ENCODE measurements at regions not wholly inside any gene's neighbourhood (a gene's known extent, or its start where the extent isn't known, plus 50 kb on each side); places are given as distances from the start of the nearest gene placed in this dataset.

DNA sequence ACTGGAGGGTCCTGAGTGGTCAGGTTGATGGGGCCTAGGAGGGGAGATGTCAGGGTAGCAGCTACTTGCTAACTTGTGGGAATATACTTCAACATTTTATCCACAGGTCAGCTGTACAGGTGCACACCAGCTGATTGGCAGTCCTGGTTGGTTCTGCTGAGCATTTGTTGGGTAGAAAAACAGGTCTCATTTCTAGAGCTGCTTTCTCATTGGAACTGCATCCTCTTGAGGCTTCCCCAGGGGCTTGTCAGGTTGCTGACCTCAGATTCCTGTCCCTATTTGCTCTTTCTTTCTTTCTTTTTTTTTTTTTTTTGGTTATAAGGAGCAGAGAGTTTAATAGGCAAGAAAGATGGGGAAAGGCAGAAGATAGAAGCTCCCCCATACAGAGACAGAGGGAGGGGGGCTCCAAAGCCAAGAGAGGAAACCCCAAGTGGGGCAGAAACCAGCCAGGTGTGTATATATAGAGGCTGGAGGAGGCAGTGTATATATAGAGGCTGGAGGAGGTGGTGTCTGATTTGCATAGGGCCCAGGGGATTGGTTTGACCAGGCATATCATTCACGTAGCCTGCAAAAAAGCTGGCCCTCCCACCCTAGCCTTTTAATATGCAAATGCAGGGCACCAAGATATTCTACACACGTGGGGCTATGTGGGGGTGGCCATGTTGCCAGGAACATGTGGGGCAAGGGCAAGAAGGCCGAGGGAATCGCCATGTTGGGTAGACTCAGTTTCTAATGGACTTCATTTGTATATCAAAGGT lies 57.3 kb upstream of the STUM start:
- TF ChIP-seq CTCF (IDR thresholded peaks at IDR 0.05; ENCODE audit: control extremely low read depth, extremely low read depth): no peak
- H3K36me3 ChIP-seq (ENCODE audit: control insufficient read depth in 4 of 4, insufficient read depth in 4 of 4, low read length in 4 of 4): no peaks in the 10 kb centered on the region
- no peak overlapping the region for H3K9ac ChIP-seq (ENCODE audit: insufficient read depth in 1 of 2, low read length in 2 of 2)
- WGBS, 2 donors: 84 to 85% methylated on average over 4 of the region's 4 CpGs
- H3K4me3 ChIP-seq: no peak overlapping the region
- DNase-seq (no peak), ATAC-seq (ENCODE audit: insufficient read depth, low FRiP score) (no peak)
- H3K4me1 ChIP-seq (ENCODE audit: control insufficient read depth in 5 of 5, insufficient read depth in 5 of 5, low read length in 5 of 5): peaks cover 0 to 3% (median 0%) of the 10 kb centered on the region in 5 donors
- no peaks in the 10 kb centered on the region for H3K27me3 ChIP-seq (ENCODE audit: control insufficient read depth in 3 of 3, insufficient read depth in 3 of 3, low read length in 2 of 3)
- no peak overlapping the region for H3K27ac ChIP-seq (ENCODE audit: low read depth in 1 of 2, low read length in 1 of 2)
- H3K9me3 ChIP-seq (ENCODE audit: control insufficient read depth in 4 of 4, insufficient read depth in 3 of 4, low read length in 3 of 4): no peaks in the 10 kb centered on the region

- H3K4me3 ChIP-seq: no peak overlapping the region
- WGBS, 2 donors: 93 to 94% methylated on average over 7 of the region's 7 CpGs
- TF ChIP-seq CTCF (IDR thresholded peaks at IDR 0.05; ENCODE audit: control extremely low read depth, extremely low read depth): no peak
- peaks cover 0 to 3% (median 0%) of the 10 kb centered on the region in 5 donors for H3K4me1 ChIP-seq (ENCODE audit: control insufficient read depth in 5 of 5, insufficient read depth in 5 of 5, low read length in 5 of 5)
- no peak overlapping the region for H3K27ac ChIP-seq (ENCODE audit: low read depth in 1 of 2, low read length in 1 of 2)
- H3K9ac ChIP-seq (ENCODE audit: insufficient read depth in 1 of 2, low read length in 2 of 2): no peak overlapping the region
- H3K27me3 ChIP-seq (ENCODE audit: control insufficient read depth in 3 of 3, insufficient read depth in 3 of 3, low read length in 2 of 3): peaks cover 0 to 3% (median 0%) of the 10 kb centered on the region in 3 donors
- no peaks in the 10 kb centered on the region for H3K9me3 ChIP-seq (ENCODE audit: control insufficient read depth in 4 of 4, insufficient read depth in 3 of 4, low read length in 3 of 4)
- ATAC-seq (ENCODE audit: insufficient read depth, low FRiP score) (no peak), DNase-seq (no peak)
- H3K36me3 ChIP-seq (ENCODE audit: control insufficient read depth in 4 of 4, insufficient read depth in 4 of 4, low read length in 4 of 4): no peaks in the 10 kb centered on the region
Observed at GRCh38 chr1:226492426-226493137, 56.0 kb upstream of the STUM start.

DNA sequence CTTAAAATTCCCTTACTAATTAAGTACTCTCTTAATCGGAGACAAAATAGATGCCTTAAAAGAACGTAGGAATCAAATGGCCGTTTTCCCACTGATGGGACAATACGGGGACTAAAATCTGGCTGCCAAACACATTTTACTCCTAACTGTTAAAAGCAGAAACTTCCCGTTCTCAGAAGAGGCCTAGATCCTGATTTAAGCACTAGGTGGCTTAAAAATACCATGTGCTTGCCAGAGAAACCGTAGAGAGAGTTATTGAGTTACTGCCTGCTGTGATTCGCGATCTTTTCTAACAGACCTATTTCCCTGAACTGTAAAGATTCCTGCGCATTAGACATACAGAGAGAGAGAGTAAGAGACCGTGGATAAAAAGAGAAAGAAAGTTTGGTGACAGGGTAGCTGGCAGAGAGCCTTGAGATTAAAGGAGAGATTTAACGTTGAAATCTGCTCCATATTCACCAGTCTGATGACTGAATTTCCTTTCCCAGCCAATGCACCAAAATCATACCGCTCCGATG lies 54.4 kb upstream of the STUM start:
- H3K9ac ChIP-seq (ENCODE audit: insufficient read depth in 1 of 2, low read length in 2 of 2): no peak overlapping the region
- 85 to 86% methylated on average over 13 of the region's 13 CpGs for WGBS, 2 donors
- H3K4me3 ChIP-seq: no peak overlapping the region
- peaks cover 0 to 3% (median 0%) of the 10 kb centered on the region in 3 donors for H3K27me3 ChIP-seq (ENCODE audit: control insufficient read depth in 3 of 3, insufficient read depth in 3 of 3, low read length in 2 of 3)
- no peaks in the 10 kb centered on the region for H3K9me3 ChIP-seq (ENCODE audit: control insufficient read depth in 4 of 4, insufficient read depth in 3 of 4, low read length in 3 of 4)
- H3K4me1 ChIP-seq (ENCODE audit: control insufficient read depth in 5 of 5, insufficient read depth in 5 of 5, low read length in 5 of 5): no peaks in the 10 kb centered on the region
- DNase-seq (no peak), ATAC-seq (ENCODE audit: insufficient read depth, low FRiP score) (no peak)
- no peak overlapping the region for H3K27ac ChIP-seq (ENCODE audit: low read depth in 1 of 2, low read length in 1 of 2)
- no peak for TF ChIP-seq CTCF (IDR thresholded peaks at IDR 0.05; ENCODE audit: control extremely low read depth, extremely low read depth)
- no peaks in the 10 kb centered on the region for H3K36me3 ChIP-seq (ENCODE audit: control insufficient read depth in 4 of 4, insufficient read depth in 4 of 4, low read length in 4 of 4)

Data from lung (tissue), 11 donors.